Thyroid gland (tissue), 4 donors: ENCODE measurements at regions not wholly inside any gene's neighbourhood (a gene's known extent, or its start where the extent isn't known, plus 50 kb on each side); places are given as distances from the start of the nearest gene placed in this dataset.

Experiments used
- CTCF ChIP-seq, 6 experiments: fragments of 200-600 bp in 3 of 6; fragments of 450-650 bp in 3 of 6; sonication (generic) in 3 of 6; IDR thresholded peaks; one replicate each; pipeline ENCODE4 v1.5.1; 2016 to 2019; ENCODE audit warnings: antibody characterized with exemption in 6 of 6, mild to moderate bottlenecking in 2 of 6, inconsistent platforms in 1 of 6, moderate library complexity in 1 of 6
- POLR2A ChIP-seq, 2 donors: fragments of 450-650 bp; IDR thresholded peaks; one replicate each; pipeline ENCODE4 v1.6.1; 2017; ENCODE audit warnings: antibody characterized with exemption in 2 of 2, mild to moderate bottlenecking in 2 of 2, moderate library complexity in 1 of 2

- TF ChIP-seq CTCF (IDR thresholded peaks at IDR 0.05) (no peak), POLR2A (IDR thresholded peaks at IDR 0.05) (no peak)
Observed at GRCh38 chr11:116278076-116278475, 494.7 kb downstream of the BUD13 start.
